ENCODE measurements at regions not wholly inside any gene's neighbourhood (a gene's known extent, or its start where the extent isn't known, plus 50 kb on each side); places are given as distances from the start of the nearest gene placed in this dataset.

DNA sequence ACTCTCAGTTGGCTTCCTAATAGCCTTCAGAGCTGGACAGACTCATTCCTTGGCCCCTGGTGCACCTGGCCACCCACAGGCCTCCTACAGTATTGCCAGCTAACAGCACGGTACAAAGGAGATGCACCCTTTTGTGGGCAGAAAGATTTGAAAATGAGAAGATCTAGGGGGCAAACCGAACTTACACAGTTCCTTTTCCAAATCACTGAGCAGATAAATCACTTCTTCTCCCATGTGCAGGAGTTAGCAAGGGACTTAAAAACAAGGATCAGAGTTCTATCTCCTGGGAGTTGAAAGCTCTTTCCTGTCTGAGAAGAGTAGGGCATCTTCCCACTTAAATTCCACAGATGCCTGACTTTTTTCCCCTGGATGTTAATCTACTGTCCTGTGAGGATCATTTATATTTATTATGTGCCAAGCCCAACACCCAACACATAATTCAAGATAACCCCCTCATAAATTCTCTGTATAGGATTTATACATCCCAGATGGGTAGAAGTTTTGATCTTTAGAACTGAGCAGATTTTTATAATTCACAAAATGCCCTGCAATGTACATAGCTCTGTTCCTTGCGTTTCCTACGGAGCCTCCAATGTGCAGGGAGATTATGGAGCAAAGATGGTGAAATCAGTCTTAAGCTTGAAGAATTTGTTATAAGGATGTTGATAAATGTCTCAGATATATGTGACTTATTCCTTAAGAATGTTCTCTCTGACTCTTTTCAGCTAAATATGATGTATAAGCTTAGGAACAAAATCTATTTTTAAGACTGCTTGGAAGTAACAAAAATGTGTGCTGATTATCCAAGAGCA, 207.2 kb upstream of the DAPK1 start:
- peak; percentile 94 for DNase-seq

- peak; percentile 77 for DNase-seq
Observed at GRCh38 chr9:87292449-87293191, 205.0 kb upstream of the DAPK1 start.

DNA sequence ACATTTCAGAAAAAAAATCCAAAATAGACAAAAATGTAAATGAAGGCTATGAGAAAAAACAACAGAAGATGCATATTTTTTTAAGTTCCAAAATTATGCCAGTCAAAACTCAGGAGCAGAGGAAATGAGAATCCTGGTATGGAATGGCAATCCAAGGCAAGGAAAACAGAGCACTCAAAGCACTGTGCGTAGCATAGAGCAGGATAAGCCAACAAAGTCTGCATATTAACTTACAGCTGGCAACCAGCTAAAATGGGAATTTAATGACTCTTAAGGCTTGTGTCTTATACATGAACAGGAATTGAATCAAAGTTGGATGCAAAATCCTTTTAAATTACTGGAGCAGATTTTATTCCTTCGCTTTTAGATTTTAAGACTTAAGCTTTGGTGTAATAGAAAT, 203.5 kb upstream of the DAPK1 start:
- DNase-seq, result no peak

DNA sequence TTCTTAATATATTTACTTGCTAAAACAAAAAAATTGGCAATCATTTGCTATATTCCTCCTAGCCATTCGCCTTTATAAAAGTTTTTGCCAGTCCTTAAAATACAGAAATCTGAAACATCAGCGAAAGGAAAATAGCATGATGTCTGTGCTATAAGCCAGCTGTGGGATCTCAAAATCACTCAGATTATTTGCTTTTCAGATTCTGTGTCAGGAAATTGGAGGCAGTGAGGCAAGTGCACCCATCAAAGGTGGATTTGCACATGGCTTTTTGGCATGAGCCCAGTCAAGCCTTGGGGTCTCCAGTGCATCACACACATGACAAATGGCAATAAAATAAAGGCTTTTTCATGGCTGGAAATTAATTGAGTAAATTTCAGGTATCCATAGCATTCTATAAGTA, 196.8 kb upstream of the DAPK1 start:
- DNase-seq, result no peak

- no peak for DNase-seq
Observed at GRCh38 chr9:87301371-87301770, 196.3 kb upstream of the DAPK1 start.

DNA sequence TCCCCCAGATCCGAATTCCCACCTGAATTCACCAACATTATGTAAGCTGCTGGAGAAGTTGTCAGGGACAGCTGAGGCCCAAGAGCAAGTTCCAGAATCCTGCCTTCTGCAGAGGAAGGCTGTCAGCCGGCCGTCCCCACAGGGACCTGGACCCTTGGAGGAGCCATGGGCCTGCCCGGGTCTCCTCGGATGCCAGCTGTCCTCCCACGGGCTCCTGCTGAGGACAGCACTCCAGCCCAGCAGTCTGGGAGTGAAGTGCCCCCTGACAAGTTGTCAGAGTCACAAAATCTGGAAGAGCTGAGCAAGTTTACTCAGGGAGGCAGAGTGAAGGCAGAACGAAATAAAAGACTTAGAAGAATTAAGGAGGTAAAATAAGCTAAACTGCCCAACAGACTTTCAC, 192.5 kb upstream of the DAPK1 start:
- DNase-seq, result no peak

DNA sequence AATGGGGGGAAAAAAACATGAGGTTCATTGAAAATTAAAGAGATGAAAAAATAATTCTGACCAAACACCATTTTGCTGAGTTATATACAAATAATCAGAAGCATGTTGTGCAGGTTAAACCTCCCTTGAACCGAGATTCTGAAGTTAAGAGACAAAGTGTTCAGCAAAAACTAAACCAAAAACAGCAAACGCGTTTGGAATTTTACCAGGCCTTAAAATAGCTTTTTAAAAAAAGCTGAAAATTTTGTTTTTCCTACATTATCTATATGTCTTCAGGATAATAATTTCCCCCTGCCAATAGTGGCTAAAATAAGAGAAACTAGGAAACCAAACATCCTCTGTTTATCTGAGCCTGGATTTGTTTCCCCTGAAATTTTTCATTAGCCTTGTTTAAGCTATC, 191.7 kb upstream of the DAPK1 start:
- no peak for DNase-seq

DNA sequence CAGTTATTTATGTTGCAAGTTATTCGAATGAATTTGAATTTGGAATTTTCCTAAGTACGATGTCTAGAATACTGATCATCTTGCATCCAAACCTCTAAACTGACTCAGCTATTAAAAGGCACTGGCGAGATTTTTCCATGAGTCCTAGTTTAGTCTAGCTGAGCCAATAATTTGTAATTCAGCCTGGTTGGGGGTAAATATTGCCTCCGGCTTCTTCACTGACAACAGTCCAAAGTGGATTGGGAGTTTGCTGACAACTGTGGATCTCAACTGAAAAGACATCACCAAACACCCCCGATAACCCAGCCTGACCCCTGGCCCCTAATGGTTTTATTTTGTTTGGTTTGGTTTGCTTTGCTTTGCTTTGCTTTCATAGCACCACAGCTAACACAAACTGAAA, 189.8 kb upstream of the DAPK1 start:
- DNase-seq, result no peak

DNA sequence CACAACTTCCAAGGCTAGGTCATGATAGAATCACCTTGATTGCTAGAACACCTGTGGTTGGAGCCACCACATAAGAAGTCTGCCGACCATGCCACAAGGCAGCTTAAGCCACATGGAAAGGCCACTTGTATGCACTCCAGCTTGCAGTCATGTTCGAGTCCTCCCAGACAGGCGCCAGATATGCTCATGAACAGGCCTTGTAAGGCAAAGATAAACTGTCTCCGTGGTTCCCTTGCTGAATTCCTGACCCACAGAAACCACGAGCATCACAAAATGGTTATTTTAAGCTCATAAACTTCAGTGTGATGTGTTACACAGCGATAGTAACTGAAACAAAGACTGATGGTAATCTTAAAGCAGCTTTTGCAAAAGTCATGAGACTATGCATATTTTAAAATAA, 188.4 kb upstream of the DAPK1 start:
- no peak for DNase-seq

- no peak for DNase-seq
Observed at GRCh38 chr9:87310827-87311523, 186.7 kb upstream of the DAPK1 start.

DNA sequence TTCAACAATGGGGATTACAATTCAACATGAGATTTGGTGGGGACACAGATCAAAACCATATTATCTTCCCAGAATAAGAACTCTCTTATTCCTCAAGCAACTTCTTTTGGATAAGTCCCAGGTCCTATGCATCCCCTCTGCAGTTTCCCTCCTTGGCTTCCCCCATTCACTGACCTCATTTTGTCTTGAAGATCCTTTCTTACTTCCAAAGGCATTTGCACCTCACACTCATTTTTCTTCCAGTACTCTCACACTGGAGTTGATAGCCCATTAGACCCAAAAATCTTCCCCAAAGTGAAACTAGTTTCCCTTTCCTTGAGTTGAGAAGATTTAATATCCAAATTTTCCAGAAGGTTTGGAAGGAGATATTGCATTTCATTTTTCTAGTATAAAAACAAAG, 178.0 kb upstream of the DAPK1 start:
- DNase-seq, result no peak

DNA sequence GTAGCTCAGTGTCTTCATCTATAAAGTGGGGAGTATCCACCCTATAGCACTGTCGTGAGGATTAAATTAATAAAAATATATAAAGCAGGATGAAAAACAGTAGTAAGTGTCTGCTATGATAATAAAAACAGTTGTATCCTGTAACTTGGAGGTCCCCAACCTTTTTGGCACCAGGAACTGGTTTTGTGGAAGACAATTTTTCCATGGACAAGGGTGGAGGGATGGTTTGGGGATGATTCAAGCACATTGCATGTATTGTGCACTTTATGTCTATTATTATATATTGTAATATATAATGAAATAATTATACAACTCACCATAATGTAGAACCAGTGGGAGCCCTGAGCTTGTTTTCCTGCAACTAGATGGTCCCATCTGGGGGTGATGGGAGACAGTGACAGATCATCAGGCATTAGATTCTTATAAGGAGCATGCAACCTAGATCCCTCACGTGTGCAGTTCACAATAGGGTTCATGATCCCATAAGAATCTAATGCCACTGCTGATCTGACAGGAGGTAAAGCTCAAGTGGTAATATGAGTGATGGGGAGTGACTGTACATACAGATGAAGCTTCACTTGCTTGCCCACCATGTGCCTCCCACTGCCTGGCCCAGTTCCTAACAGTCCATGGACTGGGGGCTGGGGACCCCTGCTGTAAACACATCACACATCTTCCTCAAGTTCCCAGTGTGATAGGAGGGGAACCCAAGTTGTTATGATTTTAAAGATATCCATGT, 177.4 kb upstream of the DAPK1 start:
- no peak for DNase-seq

DNA sequence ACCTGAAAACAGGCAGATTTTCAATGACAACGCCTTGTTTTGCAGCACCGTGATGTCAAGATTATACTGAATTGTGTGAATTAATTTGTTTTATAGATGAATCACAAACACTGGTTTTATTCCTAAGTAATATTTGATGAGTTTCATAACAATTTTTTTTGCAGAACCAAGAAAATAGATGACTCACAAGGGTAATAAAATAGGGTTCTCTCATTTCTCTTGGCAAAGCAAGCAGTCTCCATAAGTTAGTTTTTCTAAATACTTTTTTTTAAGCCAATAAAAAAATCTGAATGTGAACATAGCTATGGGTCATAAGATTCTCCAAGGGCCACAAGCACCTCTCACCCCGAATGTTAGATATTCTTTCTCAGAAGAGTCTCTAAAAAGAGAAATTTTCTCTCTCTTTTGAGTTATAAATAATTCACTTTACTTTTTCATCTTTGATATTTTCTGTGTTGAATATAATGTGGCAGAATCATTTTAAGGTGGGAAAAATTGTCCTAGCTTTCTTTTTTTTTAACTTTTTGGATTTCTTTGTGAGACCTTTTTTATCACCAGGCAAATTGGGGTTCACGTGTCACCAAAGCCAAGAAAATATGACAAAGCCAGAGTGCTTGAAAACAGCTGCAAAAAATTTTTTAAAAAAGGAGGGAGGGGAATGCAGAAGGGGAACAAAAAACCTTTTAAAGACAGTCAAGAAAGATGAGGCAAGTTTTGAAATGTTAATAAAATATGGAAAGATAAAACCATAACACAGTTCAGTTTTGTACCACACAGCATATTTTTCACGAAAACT, 174.6 kb upstream of the DAPK1 start:
- peak; percentile 76 for DNase-seq

GRCh38 chr9:87323928-87324327, 173.7 kb upstream of the DAPK1 start:
- DNase-seq, result no peak

- peak; percentile 60 for DNase-seq
Observed at GRCh38 chr9:87324613-87325194, 173.0 kb upstream of the DAPK1 start.

DNA sequence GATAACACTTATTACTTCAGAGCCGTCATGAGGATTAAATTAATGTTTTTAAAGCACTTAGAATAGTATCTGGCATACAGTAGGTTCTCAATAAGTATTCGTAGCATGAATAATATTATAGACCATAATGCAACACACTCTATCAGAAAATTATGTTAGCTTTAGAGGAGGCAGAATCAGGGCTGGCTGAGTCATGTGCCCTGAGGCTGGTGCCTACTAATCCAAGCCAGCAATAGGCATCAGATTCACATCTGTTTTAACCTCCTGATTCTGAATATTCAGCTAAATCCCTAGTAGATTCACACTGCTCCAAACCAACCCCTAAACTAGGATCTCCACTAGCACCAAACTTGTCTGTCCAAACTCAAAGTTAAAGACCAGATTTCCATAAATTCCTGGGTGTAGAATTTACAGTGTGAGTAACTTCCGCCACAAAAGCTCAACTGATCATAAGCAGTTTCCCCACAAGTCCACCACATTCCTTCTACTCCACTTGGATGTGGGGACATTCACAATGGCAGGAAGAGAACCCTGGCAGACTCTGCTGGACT, 170.0 kb upstream of the DAPK1 start:
- no peak for DNase-seq

GRCh38 chr9:87333802-87334201, 163.9 kb upstream of the DAPK1 start:
- no peak for DNase-seq

DNA sequence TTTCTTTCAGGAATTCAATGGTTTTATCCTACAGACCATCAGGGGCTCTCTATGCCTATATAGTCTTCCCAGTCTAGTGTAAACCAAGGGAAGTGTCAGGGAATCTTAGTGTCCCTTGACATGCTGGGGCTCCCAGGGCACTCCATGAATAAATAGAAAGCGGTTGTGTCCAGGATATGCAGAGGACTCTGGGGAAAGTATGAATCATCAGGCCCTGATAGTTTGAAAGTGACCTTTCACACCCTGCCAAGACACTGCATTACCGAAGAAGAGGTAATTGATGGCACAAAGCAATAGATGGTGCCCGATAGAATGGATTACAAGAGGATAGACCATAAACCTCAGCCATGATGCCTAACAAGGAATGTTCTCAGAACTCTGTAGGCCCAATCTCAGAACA, 163.3 kb upstream of the DAPK1 start:
- DNase-seq, result no peak

DNA sequence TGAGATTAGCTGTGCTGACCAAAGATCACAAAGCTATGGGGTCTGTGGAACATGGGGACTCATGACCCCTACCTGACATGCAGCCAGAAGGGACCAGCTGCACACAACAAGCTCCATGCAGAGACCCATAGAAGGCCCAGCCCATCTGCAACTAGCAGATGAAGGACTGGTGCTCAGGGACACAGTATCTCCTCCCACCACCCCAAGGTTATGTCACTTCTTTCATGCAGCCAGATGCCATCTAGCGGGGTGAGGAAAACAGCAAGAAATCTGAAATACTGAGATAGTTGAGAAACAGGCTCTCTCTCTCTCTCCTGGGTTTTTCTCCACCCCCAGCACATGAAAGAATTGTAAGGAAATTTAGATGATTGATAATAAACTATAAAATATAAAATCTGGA, 161.3 kb upstream of the DAPK1 start:
- DNase-seq, result no peak

DNA sequence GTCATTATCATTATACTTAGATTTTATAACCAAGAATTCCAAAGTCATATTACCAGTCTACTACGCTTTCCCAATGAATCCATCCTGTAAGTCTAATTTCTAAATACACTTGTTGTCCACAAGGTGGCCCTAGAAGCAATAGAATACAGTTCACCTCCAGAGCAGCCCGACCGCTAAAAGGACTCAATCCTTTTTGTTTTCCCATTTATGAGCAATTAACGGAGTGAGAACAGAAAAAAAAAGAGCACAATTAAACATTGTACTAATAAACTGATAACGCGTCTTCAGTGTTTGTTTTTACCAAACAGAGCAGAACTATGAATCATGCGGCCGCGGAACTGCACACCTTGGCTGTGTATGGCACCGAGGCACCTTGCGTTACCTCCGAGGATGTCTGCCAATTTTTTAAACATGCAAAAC, 160.7 kb upstream of the DAPK1 start:
- peak; percentile 74 for DNase-seq

GRCh38 chr9:87337335-87338087, 160.2 kb upstream of the DAPK1 start:
- DNase-seq, result no peak
